Fibroblast of peridontal ligament (primary cell): ENCODE measurements at regions not wholly inside any gene's neighbourhood (a gene's known extent, or its start where the extent isn't known, plus 50 kb on each side); places are given as distances from the start of the nearest gene placed in this dataset.

Experiments
- DNase-seq: peaks from one replicate; pipeline ENCODE4 v3.0.0-alpha.2; 2010; ENCODE audit errors: extremely low read depth

DNA sequence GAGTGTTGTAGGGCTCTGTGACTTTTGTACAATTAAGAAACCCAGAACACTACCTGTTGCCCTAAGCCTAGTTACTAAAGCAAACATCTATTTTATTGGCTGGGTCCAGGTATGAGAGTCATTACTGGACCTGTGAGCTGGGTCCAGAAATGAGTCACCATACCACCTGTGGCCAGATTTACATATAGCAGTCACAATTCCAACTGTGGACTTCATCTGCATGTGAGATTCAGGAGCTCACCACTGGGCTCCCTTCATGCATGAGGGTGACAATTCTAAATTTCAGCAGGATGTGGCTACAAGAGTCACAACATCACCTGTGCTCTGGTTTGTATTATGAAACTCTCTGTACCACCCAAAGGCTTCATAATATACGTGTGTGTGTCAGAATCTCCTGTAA, 2038.0 kb downstream of the TP53TG3F start:
- no peak for DNase-seq

DNA sequence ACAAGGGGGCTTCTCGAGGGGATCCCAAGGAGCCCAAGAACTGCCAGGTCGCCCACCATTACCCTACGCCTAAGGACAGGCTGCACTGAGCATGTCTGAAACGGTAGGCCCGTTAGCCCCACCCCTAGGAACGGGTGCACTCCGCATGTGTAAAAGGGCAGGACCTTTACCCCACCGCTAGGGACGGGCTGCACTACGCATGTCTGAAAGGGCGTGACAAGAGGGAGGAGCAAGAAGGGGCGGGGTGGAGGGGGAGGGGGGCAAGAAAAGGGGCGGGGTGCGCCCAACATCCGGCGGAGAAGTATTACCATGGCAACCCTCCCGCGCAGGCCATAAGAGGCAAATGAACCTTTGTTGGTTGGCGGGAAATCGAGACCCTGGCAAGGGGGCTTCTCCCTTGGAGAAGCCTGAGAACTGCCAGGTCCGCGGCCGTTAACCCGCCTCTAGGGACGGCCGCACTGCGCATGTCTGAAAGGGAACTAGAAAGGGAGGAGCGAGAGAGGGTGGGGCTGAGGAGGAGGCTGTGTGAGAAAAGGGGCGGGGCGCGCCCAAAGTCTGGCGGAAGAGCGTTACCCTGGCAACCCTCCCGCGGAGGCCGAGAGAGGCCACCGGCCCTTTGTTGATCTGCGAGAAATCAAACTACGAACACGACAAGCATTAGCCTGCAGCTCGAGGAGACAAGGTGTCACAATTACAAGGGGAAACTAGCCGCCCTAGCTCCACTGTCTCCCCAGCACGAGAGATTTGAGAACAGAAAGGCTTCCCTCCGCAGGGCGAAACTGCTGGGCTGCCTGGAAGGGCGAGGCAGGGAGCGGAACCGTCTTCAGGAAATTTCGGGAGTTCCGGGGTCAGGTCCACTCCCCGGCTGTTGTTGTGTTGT, 2046.8 kb downstream of the TP53TG3F start:
- no peak for DNase-seq

DNA sequence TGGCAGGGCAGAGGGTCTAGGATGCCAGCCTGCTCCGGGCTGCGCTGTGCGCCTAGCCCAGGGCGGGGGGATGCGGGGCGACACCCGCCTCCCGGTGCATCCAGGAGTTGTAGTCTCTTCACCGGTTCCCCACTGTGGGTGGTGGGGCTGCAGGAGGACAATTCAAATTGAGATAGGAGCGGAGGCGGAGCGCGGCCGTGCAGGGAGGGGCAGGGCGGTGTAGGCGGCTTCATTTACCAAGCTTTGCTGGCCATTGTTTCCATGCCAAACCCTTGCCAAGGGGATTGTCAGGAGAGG, 2047.4 kb downstream of the TP53TG3F start:
- DNase-seq = no peak

DNA sequence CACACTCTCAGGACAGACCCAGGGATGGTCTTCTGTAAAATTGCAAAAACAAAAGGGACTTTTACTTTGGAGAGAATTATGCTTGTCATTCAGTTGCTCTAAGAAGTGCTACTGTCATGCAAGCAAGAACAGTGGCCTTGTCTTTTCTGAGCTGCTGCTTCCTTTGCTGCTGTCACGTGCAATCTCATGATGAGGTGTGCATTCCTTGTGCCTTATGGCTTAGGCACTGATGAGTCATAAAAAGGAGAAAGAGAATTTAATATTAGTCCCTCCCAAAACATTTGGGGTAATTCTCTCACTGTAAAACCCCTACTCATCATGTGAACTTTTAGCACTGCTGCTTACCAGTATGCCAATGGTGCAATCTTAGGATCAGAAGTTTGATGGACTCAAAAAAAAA, 2051.3 kb downstream of the TP53TG3F start:
- DNase-seq = no peak

DNA sequence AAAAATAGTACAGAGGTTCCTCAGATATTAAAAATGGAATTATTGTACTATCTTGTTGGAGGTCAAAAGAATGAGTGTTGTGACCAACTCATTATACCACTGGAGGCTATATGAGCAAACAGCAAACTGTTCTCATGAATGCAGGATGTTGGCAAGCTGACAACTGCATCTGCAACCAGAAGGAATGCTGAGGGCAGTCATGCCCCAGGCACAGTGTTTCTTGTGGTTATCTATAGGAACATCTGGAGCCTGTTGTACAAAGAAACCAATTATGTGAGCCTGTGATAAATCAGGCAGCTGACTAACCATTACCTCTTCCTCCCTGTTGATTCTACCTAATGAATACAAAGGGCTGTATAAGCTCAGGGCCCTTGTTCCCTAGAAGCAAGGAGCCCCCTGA, 2057.1 kb downstream of the TP53TG3F start:
- DNase-seq = no peak

DNA sequence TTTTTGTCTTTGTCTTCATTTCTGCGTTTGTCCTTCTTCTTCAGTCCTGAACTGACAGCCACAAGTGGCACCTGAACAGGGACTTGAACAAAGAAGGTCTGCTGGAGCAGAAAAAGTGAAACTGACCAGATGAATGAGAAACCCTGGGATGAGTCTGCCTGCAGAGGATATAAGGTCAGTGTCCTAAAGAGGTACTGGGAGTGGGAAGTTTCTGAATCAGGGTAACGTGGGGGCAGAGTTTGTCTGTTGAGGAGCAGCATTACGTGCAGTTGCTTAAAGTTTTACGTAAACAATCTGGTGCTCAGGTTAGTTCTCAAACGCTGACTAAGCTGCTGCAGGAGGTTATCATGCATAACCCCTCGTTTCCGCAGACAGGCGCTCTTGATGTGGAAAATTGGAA, 2057.6 kb downstream of the TP53TG3F start:
- DNase-seq = no peak

DNA sequence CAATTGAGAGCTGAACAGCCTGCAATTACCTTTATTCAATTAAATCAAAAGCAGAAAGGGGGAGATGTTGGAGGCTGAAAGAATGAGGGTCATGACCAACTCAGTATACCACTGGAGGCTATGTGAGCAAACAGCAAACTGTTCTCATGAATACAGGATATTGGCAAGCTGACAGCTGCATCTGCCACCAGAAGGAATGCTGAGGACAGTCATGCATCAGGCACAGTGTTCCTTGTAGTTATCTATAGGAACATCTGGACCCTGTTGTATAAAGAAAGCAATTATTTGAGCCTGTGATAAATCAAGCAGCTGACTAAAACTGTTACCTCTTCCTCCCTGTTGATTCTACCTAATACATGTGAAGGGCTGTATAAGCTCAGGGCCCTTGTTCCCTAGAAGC, 2064.6 kb downstream of the TP53TG3F start:
- DNase-seq = no peak

DNA sequence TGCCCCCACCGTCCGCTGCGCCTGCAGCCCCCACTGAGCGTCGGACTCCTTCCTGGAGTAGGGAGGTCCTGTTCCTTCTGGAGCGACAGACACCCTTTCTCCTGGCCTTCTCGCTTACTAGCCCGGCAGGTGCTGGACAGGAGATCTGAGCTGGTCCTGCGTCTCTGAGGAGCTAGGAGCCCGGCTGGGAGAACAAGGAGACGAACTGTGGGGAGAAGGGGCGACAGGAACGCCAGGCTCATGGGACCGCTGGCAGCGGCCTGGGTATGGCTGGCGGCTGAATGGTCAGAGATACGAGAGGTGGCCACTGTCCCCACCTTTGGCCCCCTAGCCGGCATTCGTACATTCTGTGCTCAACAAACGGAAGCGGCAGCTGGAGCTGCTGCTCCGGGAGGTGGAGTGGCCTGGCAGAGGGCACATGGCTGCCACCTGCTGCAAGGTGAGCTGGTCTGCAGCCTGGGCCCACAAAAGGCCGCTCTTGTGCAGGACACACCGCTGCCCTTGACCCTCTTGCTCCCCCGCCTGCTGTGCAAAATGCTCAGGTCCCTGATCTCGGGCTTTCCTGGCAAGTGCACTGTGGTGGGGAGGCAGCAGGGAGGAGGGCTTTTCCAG, 2066.7 kb downstream of the TP53TG3F start:
- DNase-seq = no peak

DNA sequence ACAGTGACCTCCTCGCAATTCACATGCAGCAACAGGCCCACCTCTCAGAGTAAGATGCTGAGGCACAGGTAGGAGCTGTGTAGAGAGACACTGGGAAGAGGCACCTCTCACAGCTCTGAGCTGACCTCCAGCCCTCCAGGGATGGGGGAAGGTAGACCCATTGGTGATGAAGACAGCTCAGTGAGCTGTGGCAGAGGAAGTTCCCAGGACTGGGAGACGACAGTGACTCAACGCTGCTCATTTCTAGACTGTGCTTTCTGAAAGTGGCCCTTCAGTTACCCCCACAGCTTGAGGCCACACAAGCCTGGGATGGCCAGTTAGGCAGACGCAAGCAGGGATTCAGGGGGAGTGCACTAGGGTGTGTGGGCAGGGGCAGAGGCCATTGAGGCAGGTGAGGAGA, 2073.2 kb downstream of the TP53TG3F start:
- no peak for DNase-seq

DNA sequence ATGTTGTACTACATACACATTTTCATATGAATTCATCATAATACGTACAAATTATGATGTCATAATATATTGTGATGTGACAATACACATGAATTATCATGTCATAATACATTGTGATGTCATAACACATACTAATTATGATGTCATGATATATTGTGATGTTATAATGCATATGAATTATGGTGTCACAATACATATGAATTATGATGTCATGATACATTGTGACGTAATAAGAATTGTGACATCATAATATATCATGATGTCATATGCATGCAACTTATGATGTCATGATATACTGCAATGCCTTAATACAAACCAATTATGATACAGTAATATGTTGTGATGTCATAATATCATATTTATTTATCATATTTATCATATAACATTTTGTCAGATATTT, 2074.3 kb downstream of the TP53TG3F start:
- no peak for DNase-seq

DNA sequence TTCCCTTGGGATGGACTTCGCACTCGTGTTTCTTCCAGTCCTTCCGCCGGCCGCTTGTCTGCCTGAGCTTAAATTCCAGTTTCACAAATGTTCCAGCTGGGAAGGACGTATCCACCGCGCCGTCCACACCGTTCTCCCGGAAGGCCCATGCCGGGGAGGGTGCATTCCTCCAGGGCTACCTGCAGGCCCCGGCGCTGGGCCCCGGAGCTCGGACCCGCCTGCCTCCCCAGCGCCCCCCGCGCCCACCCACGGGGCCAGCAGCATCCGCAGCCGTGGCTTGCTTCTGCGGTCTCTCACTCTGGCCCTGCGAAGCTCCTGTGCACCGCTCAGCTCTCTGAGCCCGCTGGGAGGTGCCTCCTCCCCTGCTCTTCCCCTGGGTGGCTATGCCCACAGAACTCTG, 2084.1 kb downstream of the TP53TG3F start:
- no peak for DNase-seq

DNA sequence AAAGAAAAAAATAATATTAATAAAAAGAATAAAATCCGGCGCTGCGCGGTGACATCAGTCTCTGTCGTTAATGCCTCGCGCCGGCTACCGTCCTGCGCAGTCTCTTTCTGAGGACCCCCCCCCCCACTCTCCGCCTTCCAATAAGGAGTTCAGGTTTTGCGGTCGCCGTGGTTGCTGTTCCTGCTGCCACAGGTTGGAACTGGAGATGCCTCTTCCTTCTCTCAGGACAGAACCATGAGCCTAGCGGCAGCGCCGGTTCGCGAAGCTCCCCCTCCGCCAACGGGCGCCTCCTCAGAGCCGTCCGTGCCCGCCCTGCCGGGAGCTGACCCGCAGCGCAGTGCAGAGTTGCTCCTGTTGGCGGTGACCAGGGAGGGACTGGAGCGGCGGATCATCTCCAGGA, 2093.4 kb downstream of the TP53TG3F start:
- no peak for DNase-seq

DNA sequence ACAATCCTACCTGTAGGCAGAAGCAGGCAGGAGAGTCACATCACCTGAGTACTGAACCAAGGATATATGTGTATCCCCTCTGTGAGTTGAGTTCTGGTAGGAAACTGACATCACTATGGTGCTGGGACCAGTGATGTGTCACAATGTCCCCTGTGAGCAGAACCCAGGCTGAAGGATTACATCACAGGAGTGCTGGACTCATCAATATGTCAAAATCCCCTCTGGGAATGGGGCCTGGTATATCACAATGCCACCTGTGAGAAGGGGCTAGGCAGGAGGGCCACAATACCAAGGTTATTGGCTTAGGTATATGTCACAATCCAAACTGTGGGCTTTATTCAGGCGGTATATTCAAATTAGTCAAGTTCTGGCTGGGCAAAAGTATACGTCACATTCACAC, 2098.3 kb downstream of the TP53TG3F start:
- DNase-seq = no peak

DNA sequence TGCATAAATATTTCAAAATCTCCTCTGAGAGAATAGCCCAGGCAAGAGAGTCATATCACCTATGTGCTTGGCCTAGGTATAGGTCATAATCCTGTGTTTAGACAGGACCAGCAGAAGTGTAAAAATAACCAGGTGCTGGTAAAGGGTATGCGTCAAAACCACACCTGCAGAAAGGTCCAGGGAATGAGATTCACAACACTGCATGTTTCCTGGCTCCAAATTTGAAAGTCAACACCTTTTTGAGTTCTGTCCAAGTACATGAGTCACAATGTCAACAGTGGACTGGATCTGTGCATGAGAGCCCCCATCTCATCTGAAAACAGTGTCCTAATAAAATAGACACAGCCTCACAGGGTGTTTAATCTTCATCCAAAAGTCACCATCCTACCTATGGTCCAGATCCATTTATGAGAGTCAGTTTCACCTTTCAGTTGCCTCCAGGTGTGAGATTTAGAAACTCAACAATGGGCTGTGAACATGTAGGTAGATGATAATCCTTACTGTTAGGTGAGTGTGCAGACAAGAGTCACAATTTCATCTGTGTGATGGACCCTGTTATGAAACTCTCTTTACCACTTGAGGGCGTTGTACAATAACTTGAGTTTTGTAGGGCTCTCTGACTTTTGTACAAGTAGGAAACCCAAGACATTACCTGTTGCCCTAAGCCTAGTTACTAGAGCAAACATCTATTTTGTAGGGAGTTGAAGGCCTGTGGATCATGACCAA, 2100.7 kb downstream of the TP53TG3F start:
- no peak for DNase-seq

DNA sequence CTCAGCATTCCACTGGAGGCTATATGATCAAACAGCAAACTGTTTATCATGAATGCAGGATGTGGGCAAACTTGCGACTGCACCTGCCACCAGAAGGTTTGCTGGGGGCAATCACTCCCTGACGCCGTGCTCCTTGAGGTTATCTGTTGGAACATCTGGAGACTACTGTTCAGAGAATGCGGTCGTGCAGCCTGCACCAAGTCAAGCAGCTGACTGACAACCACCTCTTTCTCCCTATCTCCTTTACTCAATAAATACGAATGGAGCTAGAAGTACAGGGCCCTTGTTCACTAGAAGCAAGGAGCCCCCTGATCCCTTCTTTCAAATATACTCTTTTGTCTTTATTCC, 2101.2 kb downstream of the TP53TG3F start:
- no peak for DNase-seq

DNA sequence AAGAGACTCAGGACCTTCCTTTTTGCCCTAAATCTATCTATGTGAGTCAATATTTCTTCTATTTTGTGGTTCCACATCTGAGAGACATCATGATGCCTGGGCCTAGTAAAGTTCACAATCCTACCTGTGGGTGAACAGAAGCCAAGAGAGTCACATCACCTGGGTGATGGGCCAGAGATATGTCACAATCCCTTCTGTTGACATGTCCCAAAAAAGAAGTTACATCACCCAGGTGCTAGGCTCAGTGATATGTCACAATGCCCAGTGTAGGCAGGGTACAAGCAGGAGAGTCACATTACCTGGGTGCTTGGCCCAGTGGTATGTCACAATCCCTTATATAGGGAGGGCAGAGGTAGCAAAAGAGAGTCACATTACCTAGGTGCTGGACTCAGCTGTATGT, 2101.9 kb downstream of the TP53TG3F start:
- no peak for DNase-seq

DNA sequence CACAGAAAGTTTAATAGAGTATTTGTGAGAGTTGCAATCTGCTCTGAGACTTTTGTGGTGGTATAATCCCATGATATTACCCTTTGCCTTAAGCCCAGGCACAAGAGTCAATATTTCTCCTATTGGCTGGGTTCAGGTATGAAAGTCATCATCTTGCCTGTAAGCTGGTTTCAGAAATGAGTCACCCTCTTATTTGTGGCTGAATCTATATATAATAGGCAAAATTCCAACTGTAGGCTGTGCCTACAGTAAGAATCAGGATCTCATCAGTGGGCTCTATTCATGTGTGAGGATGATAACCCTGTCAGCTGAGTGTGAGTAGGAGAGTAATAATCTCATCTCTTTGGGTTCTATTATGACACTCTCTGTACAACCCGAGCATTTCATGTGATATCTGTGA, 2103.1 kb downstream of the TP53TG3F start:
- DNase-seq = no peak

DNA sequence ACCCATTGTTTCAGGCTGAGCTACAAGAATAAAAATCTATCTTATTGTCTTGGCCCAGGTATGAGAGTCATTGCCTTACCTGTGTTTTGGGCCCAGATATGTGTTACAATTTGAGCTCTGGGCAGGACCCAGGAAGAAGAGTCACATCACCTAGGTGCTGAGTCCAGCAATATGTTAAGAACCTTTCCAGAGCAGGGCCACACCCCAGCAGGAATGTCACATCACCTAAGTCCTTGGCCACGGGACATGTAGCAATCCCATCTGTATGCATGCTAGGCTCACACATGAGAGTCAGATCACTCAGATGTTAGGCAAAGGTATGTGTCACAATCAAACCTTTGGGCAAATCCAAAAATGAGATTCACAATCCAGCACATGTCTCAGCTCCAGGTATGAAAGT, 2103.5 kb downstream of the TP53TG3F start:
- no peak for DNase-seq

DNA sequence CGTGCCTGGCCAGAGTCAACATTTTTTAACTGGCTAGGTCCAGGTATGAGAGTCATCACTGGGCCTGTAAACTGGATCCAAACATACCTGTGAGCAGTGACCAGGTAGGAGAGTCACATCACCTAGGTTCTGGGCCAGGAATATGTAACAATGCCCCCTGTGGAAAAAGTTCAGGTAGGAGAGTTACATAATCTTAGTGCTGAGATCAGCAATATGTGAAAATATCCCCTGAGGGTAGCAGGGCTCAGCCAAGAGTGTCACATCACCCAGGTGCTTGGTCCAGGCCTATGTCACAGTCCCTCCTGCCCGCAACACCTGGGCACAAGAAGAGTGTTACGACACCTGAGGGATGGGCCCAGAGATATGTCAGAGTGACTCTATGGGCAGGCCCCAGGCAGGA, 2104.7 kb downstream of the TP53TG3F start:
- DNase-seq = no peak

DNA sequence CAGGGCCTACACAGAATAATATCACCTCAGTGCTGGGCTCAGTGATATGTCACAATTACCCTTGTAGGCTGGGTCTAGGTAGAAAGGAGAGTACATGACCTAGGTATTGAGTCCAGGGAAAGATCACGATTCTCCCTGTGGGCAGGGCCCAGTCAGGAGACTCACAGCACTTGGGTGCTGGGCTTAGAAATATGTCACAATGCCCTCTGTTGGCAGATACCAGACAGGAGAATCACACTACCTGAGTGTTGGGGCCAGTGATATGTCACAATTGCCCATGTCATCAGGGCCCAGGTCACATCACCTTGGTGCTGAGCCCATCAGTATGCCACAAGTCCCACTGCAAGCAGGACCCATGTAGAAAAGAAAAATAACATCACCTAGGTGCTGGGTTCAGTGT, 2105.5 kb downstream of the TP53TG3F start:
- no peak for DNase-seq

DNA sequence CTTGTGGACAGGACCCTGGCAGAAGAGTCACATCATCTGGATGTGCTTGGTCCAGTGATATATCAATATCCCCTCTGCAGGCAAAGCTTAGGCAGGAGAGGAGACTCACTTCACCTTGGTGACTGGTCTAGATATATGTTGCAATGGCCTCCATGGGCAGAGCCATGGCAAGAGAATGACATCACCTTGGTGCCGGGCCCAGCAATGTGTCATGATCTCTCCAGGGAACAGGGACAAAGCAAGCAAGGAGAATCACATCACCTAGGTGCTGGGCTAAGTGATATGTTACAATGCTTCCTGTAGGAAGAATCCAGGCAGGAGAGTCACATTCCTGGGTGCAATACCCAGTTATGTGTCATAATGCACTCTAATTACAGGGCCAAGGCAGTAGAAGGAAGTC, 2106.2 kb downstream of the TP53TG3F start:
- DNase-seq = no peak

DNA sequence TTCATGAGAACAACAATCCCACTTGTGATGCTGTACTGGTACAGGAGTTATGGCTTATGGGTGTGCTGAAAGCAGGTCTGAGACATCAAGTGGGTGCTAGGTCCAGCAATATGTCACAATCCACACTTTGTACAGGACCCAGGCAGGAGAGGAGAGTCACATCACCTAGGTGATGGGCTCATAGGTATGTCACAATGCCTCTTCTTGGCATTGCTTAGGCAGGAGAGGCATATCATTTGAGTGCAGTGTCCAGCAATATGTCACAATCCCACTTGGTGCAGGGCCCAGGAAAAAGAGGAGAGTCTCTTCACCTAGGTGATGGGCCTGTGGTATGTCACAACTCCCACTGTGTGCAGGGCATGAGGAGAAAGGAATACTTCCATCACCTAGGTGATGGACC, 2110.0 kb downstream of the TP53TG3F start:
- no peak for DNase-seq

DNA sequence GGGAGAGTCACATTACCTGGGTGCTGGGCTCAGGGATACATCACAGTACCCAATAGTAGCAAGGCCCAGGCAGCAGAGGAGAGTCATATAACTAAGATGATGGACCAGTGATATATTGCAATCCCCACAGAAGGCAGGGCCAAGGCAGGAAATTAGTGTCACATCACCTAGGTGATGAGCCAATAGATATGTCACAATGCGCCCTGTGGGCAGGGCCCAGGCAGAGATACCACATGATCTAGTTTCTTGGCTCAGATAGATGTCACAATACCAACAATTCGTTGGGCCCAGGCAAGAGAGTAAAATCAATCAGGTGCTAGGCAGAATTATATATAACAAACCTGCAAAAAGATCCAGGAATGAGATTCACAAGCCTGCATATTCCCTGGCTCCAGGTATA, 2111.5 kb downstream of the TP53TG3F start:
- DNase-seq = no peak
